Adrenal gland (tissue), 5 donors: ENCODE measurements at regions not wholly inside any gene's neighbourhood (a gene's known extent, or its start where the extent isn't known, plus 50 kb on each side); places are given as distances from the start of the nearest gene placed in this dataset.
"Not testable (repeated sequence)": the region's sequence is repeated elsewhere in the genome, so short reads cannot be mapped to it uniquely, and the experiment has no call there.

Experiments used
- POLR2A ChIP-seq, 2 donors: fragments of 450-650 bp; IDR thresholded peaks; one replicate each; pipeline ENCODE4 v1.6.1; 2017; ENCODE audit warnings: antibody characterized with exemption in 2 of 2, mild to moderate bottlenecking in 2 of 2, moderate library complexity in 1 of 2
- TF ChIP-seq, protein P1 (sequence below), 6 experiments: fragments of 450-650 bp in 4 of 6; fragments of 200-600 bp in 2 of 6; sonication (generic) in 1 of 6; IDR thresholded peaks; 1 replicate in 5 of 6; 2 replicates in 1 of 6; pipeline versions ENCODE4 v1.5.1 to v1.8.0; 2016 to 2021; ENCODE audit warnings: antibody characterized with exemption in 6 of 6, mild to moderate bottlenecking in 2 of 6, moderate library complexity in 1 of 6
- donor health status: DM: no; HTN: no; CAD: no.

DNA sequence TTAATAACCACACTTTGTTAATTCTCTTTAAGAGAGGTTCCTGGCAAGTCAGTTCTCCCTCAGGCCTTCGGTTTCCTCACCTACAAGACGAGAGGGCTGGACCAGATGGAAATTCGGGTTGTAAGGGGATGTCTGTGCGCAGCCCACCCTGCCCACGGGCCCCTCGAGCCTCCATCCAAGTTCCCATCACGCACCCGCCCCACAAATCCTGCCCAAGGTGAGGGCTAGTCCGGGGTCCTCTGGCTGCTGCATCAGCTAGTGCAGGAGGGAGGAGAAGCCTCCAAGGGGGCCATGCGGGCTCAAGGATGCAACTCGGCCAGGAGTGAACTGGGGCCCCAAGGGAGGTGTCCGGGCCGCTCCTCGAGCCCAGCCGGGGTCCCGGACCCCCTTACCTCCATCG is 169.6 kb upstream of the TP53TG3 start:
- TF ChIP-seq, protein P1, sequence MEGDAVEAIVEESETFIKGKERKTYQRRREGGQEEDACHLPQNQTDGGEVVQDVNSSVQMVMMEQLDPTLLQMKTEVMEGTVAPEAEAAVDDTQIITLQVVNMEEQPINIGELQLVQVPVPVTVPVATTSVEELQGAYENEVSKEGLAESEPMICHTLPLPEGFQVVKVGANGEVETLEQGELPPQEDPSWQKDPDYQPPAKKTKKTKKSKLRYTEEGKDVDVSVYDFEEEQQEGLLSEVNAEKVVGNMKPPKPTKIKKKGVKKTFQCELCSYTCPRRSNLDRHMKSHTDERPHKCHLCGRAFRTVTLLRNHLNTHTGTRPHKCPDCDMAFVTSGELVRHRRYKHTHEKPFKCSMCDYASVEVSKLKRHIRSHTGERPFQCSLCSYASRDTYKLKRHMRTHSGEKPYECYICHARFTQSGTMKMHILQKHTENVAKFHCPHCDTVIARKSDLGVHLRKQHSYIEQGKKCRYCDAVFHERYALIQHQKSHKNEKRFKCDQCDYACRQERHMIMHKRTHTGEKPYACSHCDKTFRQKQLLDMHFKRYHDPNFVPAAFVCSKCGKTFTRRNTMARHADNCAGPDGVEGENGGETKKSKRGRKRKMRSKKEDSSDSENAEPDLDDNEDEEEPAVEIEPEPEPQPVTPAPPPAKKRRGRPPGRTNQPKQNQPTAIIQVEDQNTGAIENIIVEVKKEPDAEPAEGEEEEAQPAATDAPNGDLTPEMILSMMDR (IDR thresholded peaks at IDR 0.05): not testable (repeated sequence)
- TF ChIP-seq POLR2A (IDR thresholded peaks at IDR 0.05): not testable (repeated sequence)
